IMR-90 (cell line): ENCODE measurements at regions not wholly inside any gene's neighbourhood (a gene's known extent, or its start where the extent isn't known, plus 50 kb on each side); places are given as distances from the start of the nearest gene placed in this dataset.
A peak's percentile ranks its signal among the peaks of the same experiment; 100 is the strongest.

ENCODE experiments used
- ATAC-seq: fragments of 200-7000 bp; cut with Tn5 transposase; 2 replicates; pipeline ENCODE4 v1.9.1; 2020; ENCODE audit warnings: low read depth, mild to moderate bottlenecking, moderate library complexity
- BruUV-seq: library from RNA; stranded (reverse); fragments of 400-500 nt; replicated peaks from 2 replicates; lab custom pipeline; 2021; lab: Mats Ljungman, UMichigan
- CTCF ChIA-PET: fragments of 300-600 bp; formaldehyde crosslinking; extraction: SDS; loops from one replicate; lab custom pipeline; 2021; ENCODE audit warnings: antibody characterized with exemption; lab: Yijun Ruan, JAX
- POLR2A ChIA-PET: fragments of 300-600 bp; sonication (Branson Sonifier 250); formaldehyde crosslinking; loops from one replicate; lab custom pipeline; 2022; ENCODE audit warnings: antibody characterized with exemption; ENCODE audit not compliant: unreplicated experiment; lab: Charles Lee
- DNase-seq: peaks from one replicate; pipeline ENCODE4 v3.0.0; 2013
- H2AFZ ChIP-seq: replicated peaks from 2 replicates; pipeline ENCODE3; 2013; ENCODE audit warnings: low read length, mild to moderate bottlenecking; ENCODE audit not compliant: poor library complexity
- H2AK5ac ChIP-seq: 2 replicates; pipeline ENCODE4 v1.6.1; 2013; ENCODE audit warnings: low read depth, low read length, inconsistent platforms
- H2AK9ac ChIP-seq: replicated peaks from 2 replicates; pipeline ENCODE3; 2013; ENCODE audit warnings: mild to moderate bottlenecking, low read depth, low read length, moderate library complexity; ENCODE audit not compliant: poor library complexity
- H2BK120ac ChIP-seq: 2 replicates; pipeline ENCODE4 v1.6.1; 2013; ENCODE audit warnings: low read depth, low read length, inconsistent platforms
- H2BK15ac ChIP-seq: 3 replicates; pipeline ENCODE4 v1.6.1; 2013; ENCODE audit warnings: low read depth, low read length, inconsistent platforms
- H2BK20ac ChIP-seq: 2 replicates; pipeline ENCODE4 v1.6.1; 2013; ENCODE audit warnings: low read depth, mild to moderate bottlenecking, inconsistent platforms, low read length, moderate library complexity
- H2BK5ac ChIP-seq: 2 replicates; pipeline ENCODE4 v1.6.1; 2013; ENCODE audit warnings: mild to moderate bottlenecking, low read depth, low read length, inconsistent platforms; ENCODE audit not compliant: poor library complexity, severe bottlenecking
- H3K14ac ChIP-seq: replicated peaks from 2 replicates; pipeline ENCODE4 v1.6.1; 2013; ENCODE audit warnings: low read depth, low read length, inconsistent platforms
- H3K18ac ChIP-seq: 2 replicates; pipeline ENCODE4 v1.6.1; 2013; ENCODE audit warnings: low read depth, low read length, control low read depth
- H3K23ac ChIP-seq: 2 replicates; pipeline ENCODE4 v1.6.1; 2013; ENCODE audit warnings: low read depth, low read length, inconsistent platforms
- H3K27ac ChIP-seq: 2 replicates; pipeline ENCODE4 v1.5.1; 2013; ENCODE audit warnings: mild to moderate bottlenecking, control low read depth, low read length; ENCODE audit not compliant: insufficient read depth
- H3K27me3 ChIP-seq: 2 replicates; pipeline ENCODE4 v1.6.1; 2013; ENCODE audit warnings: low read length; ENCODE audit not compliant: control insufficient read depth, insufficient read depth
- H3K36me3 ChIP-seq: 2 replicates; pipeline ENCODE4 v1.6.1; 2013; ENCODE audit warnings: low read length, mixed read lengths; ENCODE audit not compliant: control insufficient read depth, insufficient read depth
- H3K4ac ChIP-seq: 2 replicates; pipeline ENCODE4 v1.6.1; 2013; ENCODE audit warnings: low read depth, low read length, inconsistent platforms
- H3K4me1 ChIP-seq: 2 replicates; pipeline ENCODE4 v1.6.1; 2013; ENCODE audit warnings: low read length, mixed read lengths; ENCODE audit not compliant: control insufficient read depth, insufficient read depth
- H3K4me2 ChIP-seq: 2 replicates; pipeline ENCODE4 v1.6.1; 2013; ENCODE audit warnings: low read depth, mild to moderate bottlenecking, control low read depth, low read length, moderate library complexity
- H3K4me3 ChIP-seq: 2 replicates; pipeline ENCODE4 v1.5.1; 2013; ENCODE audit warnings: low read depth, mild to moderate bottlenecking, control low read depth, low read length, moderate library complexity; ENCODE audit not compliant: insufficient read depth
- H3K56ac ChIP-seq: 2 replicates; pipeline ENCODE4 v1.6.1; 2013; ENCODE audit warnings: low read length, inconsistent platforms; ENCODE audit not compliant: insufficient read depth; ENCODE audit errors: extremely low read depth
- H3K79me1 ChIP-seq, 2 experiments: 2 replicates each; pipeline ENCODE4 v1.6.1; 2013; ENCODE audit warnings: low read length in 2 of 2, inconsistent platforms in 1 of 2, low read depth in 1 of 2
- H3K9ac ChIP-seq: 2 replicates; pipeline ENCODE4 v1.6.1; 2013; ENCODE audit warnings: low read depth, low read length, control low read depth
- H3K9me1 ChIP-seq: 2 replicates; pipeline ENCODE4 v1.6.1; 2013; ENCODE audit warnings: low read length, inconsistent platforms; ENCODE audit not compliant: insufficient read depth
- H3K9me3 ChIP-seq: 2 replicates; pipeline ENCODE4 v1.6.1; 2013; ENCODE audit warnings: low read length; ENCODE audit not compliant: control insufficient read depth, insufficient read depth
- H4K20me1 ChIP-seq: 2 replicates; pipeline ENCODE4 v1.6.1; 2013; ENCODE audit warnings: low read length, inconsistent platforms; ENCODE audit not compliant: insufficient read depth
- H4K5ac ChIP-seq: 2 replicates; pipeline ENCODE4 v1.6.1; 2013; ENCODE audit warnings: mild to moderate bottlenecking, low read depth, low read length, control low read depth
- H4K8ac ChIP-seq, 2 experiments: 2 replicates each; pipeline ENCODE4 v1.6.1; 2013; ENCODE audit warnings: low read depth in 2 of 2, low read length in 2 of 2, control low read depth in 1 of 2, inconsistent platforms in 1 of 2
- H4K91ac ChIP-seq: 2 replicates; pipeline ENCODE4 v1.6.1; 2013; ENCODE audit warnings: low read depth, low read length, inconsistent platforms; ENCODE audit not compliant: insufficient read depth
- BHLHE40 ChIP-seq: fragments of 150-350 bp; IDR thresholded peaks from 2 replicates; pipeline ENCODE4 v1.6.1; 2016; ENCODE audit warnings: mild to moderate bottlenecking, low read depth, low read length
- CEBPB ChIP-seq: IDR thresholded peaks from 2 replicates; pipeline ENCODE4 v1.6.1; 2012; ENCODE audit warnings: low read depth, low read length, improper control_type of control experiment
- CHD1 ChIP-seq: IDR thresholded peaks from 2 replicates; pipeline ENCODE4 v1.6.1; 2012; ENCODE audit warnings: low read depth, low read length, improper control_type of control experiment
- ELK1 ChIP-seq: fragments of 150-350 bp; IDR thresholded peaks from 2 replicates; pipeline ENCODE4 v1.6.1; 2016; ENCODE audit warnings: low read depth, mild to moderate bottlenecking, low read length, moderate library complexity, borderline replicate concordance
- FOS ChIP-seq: fragments of 150-350 bp; IDR thresholded peaks from 2 replicates; pipeline ENCODE4 v1.6.1; 2016; ENCODE audit warnings: low read depth, low read length
- MAFK ChIP-seq: IDR thresholded peaks from 2 replicates; pipeline ENCODE4 v1.6.1; 2012; ENCODE audit warnings: low read depth, low read length, improper control_type of control experiment
- MAZ ChIP-seq: IDR thresholded peaks from 2 replicates; pipeline ENCODE4 v1.6.1; 2012; ENCODE audit warnings: low read depth, mild to moderate bottlenecking, low read length, improper control_type of control experiment, moderate library complexity, borderline replicate concordance
- MXI1 ChIP-seq: IDR thresholded peaks from 2 replicates; pipeline ENCODE4 v1.6.1; 2012; ENCODE audit warnings: low read depth, mild to moderate bottlenecking, low read length, moderate library complexity, borderline replicate concordance
- NFE2L2 ChIP-seq: fragments of 150-350 bp; IDR thresholded peaks from 2 replicates; pipeline ENCODE4 v1.6.1; 2016; ENCODE audit warnings: low read depth, mild to moderate bottlenecking, low read length
- POLR2A ChIP-seq: IDR thresholded peaks from 2 replicates; pipeline ENCODE4 v1.6.1; 2012; ENCODE audit warnings: mild to moderate bottlenecking, low read depth, low read length
- RAD21 ChIP-seq: IDR thresholded peaks from 2 replicates; pipeline ENCODE4 v1.6.1; 2012; ENCODE audit warnings: low read length, improper control_type of control experiment
- RCOR1 ChIP-seq: IDR thresholded peaks from 2 replicates; pipeline ENCODE4 v1.6.1; 2012; ENCODE audit warnings: mild to moderate bottlenecking, low read length, improper control_type of control experiment; ENCODE audit not compliant: insufficient replicate concordance
- RFX5 ChIP-seq: IDR thresholded peaks from 2 replicates; pipeline ENCODE4 v1.8.0; 2012; ENCODE audit warnings: low read depth, mild to moderate bottlenecking, low read length, moderate library complexity
- SMC3 ChIP-seq: fragments of 150-350 bp; IDR thresholded peaks from 2 replicates; pipeline ENCODE4 v1.6.1; 2016; ENCODE audit warnings: low read depth, mild to moderate bottlenecking, antibody characterized with exemption, low read length, moderate library complexity
- WGBS, 2 experiments: methylation state at CpG; one replicate each; pipeline versions ENCODE4 v1.1.5 to v1.1.7; 2013; ENCODE audit warnings: missing lambda C conversion rate in 2 of 2; ENCODE audit not compliant: insufficient read length in 1 of 2; ENCODE audit errors: extremely low coverage in 2 of 2; 5-methylcytosine and 5-hydroxymethylcytosine counted together
- dilution Hi-C: fragments of 300-500 bp; cut with HindIII; formaldehyde crosslinking; loops from one replicate; pipeline ENCODE4 v1.14.3; 2018; ENCODE audit warnings: low sequenced_read_pairs; ENCODE audit not compliant: unreplicated experiment
- in situ Hi-C: fragments of 300-500 bp; cut with MboI; formaldehyde crosslinking; loops from 3 replicates; pipeline ENCODE4 v1.14.3; 2019; ENCODE audit warnings: low sequenced_read_pairs, inconsistent platforms, mixed read lengths
- intact Hi-C: fragments of 100-400 bp; cut with micrococcal nuclease; formaldehyde crosslinking; loops from 2 replicates; pipeline ENCODE4 v1.10.0; 2022
- TF ChIP-seq, protein P1 (sequence below): conservative IDR thresholded peaks from 2 replicates; pipeline ENCODE4 v1.5.1; 2012; ENCODE audit warnings: mild to moderate bottlenecking, low read depth, low read length, improper control_type of control experiment
- TF ChIP-seq, protein P2 (sequence below): fragments of 150-350 bp; IDR thresholded peaks from 2 replicates; pipeline ENCODE4 v1.6.1; 2017; ENCODE audit warnings: mild to moderate bottlenecking, antibody characterized with exemption, low read length, low read depth

- in situ Hi-C loops: no loop called here
- no peak overlapping the region for H4K5ac ChIP-seq
- H3K9ac ChIP-seq: no peak overlapping the region
- DNase-seq (peak; percentile 45), ATAC-seq (no peak)
- H3K9me1 ChIP-seq: peaks cover 7% of the 10 kb centered on the region; the same call in 1 of the 2 replicates
- no peaks in the 10 kb centered on the region for H3K4me1 ChIP-seq
- no peak overlapping the region for H2AFZ ChIP-seq
- H2BK5ac ChIP-seq: no peak overlapping the region
- ChIA-PET POLR2A (no interaction called here), CTCF (no interaction called here)
- H3K14ac ChIP-seq: no peak overlapping the region
- no peaks in the 10 kb centered on the region; the same call in 1 of the 2 replicates for H4K20me1 ChIP-seq
- no peak overlapping the region for H2AK5ac ChIP-seq
- no peak overlapping the region for H3K18ac ChIP-seq
- no peak overlapping the region for H3K4me3 ChIP-seq
- H2AK9ac ChIP-seq: no peak overlapping the region
- H3K23ac ChIP-seq: no peak overlapping the region
- H3K79me1 ChIP-seq: peaks cover 26 to 34% of the 10 kb centered on the region in 2 experiments
- TF ChIP-seq BHLHE40 (no peak), NFE2L2 (no peak), POLR2A (no peak), RCOR1 (no peak), CEBPB (no peak), RAD21 (no peak), ELK1 (no peak), SMC3 (no peak), MAZ (no peak), FOS (no peak), MXI1 (no peak), MAFK (no peak), CHD1 (no peak), RFX5 (no peak)
- TF ChIP-seq, protein P1, sequence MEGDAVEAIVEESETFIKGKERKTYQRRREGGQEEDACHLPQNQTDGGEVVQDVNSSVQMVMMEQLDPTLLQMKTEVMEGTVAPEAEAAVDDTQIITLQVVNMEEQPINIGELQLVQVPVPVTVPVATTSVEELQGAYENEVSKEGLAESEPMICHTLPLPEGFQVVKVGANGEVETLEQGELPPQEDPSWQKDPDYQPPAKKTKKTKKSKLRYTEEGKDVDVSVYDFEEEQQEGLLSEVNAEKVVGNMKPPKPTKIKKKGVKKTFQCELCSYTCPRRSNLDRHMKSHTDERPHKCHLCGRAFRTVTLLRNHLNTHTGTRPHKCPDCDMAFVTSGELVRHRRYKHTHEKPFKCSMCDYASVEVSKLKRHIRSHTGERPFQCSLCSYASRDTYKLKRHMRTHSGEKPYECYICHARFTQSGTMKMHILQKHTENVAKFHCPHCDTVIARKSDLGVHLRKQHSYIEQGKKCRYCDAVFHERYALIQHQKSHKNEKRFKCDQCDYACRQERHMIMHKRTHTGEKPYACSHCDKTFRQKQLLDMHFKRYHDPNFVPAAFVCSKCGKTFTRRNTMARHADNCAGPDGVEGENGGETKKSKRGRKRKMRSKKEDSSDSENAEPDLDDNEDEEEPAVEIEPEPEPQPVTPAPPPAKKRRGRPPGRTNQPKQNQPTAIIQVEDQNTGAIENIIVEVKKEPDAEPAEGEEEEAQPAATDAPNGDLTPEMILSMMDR: no peak
- TF ChIP-seq, protein P2, sequence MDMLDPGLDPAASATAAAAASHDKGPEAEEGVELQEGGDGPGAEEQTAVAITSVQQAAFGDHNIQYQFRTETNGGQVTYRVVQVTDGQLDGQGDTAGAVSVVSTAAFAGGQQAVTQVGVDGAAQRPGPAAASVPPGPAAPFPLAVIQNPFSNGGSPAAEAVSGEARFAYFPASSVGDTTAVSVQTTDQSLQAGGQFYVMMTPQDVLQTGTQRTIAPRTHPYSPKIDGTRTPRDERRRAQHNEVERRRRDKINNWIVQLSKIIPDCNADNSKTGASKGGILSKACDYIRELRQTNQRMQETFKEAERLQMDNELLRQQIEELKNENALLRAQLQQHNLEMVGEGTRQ: no peak
- dilution Hi-C loops: no loop called here
- no peak overlapping the region for H3K27ac ChIP-seq
- no peaks in the 10 kb centered on the region for H3K27me3 ChIP-seq
- no CpG with 5 or more reads among the region's 2 CpGs for WGBS, 2 experiments
- H3K4ac ChIP-seq: no peak overlapping the region
- peaks cover 12% of the 10 kb centered on the region; the same call in 1 of the 2 replicates for H3K36me3 ChIP-seq
- H4K8ac ChIP-seq: no peak overlapping the region
- no peaks in the 10 kb centered on the region for H3K9me3 ChIP-seq
- no peak overlapping the region for H2BK15ac ChIP-seq
- no peak overlapping the region for H2BK20ac ChIP-seq
- intact Hi-C loops: no loop called here
- H3K56ac ChIP-seq: no peak overlapping the region
- no peak overlapping the region for H2BK120ac ChIP-seq
- H3K4me2 ChIP-seq: no peak overlapping the region
- no peak overlapping the region for H4K91ac ChIP-seq
- no TSS peak for BruUV-seq
These were observed 137.1 kb downstream of the CYB561 start for GRCh38 chr17:63309021-63309420.
